Activated T-cell treated with anti-CD3 and anti-CD28 coated beads, Interleukin-2, amount 50 U/mL, for 48 hours (primary cell): ENCODE measurements at regions not wholly inside any gene's neighbourhood (a gene's known extent, or its start where the extent isn't known, plus 50 kb on each side); places are given as distances from the start of the nearest gene placed in this dataset.

ENCODE experiments used
- DNase-seq, 2 experiments: peaks; one replicate each; pipeline ENCODE4 v3.0.0-alpha.2; 2020

DNA sequence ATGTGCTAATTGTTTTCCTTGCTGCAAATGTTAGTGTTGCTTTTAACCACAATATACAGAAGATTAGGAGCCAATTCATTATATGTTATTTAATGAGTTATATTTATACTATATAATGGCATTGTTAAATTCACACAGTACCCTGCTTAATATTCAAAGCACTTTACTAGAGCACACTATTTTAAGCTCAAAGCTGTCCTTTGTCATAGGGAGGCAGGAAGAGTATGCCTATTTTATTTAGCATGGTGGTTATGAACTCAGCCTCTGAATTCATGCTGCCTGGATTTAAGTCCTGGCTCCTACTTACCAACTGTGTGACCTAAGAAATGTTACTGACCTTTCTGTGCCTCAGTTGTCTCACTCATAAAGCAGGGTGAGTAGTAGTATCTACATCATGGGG lies 80.5 kb downstream of the FASTKD2 start:
- no peak for DNase-seq

DNA sequence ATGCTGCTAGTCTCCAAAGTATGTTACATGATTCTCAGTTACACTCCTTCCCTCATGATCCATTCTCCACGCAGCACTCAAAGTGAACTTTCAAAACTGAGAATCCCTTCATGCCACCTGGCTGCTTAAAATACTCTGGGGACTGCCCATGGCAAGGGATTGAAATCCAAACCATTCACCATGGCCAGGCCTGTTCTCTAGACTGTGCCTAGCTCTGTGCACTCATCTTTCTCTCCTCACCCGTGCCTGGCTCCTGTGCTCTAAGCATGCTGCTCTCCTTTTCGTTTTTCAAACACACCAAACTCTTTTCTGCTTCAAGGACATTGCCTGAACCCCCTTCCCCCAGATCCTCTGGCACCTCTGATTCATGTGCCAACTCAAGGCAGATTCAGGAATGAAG lies 80.9 kb downstream of the FASTKD2 start:
- no peak for DNase-seq

DNA sequence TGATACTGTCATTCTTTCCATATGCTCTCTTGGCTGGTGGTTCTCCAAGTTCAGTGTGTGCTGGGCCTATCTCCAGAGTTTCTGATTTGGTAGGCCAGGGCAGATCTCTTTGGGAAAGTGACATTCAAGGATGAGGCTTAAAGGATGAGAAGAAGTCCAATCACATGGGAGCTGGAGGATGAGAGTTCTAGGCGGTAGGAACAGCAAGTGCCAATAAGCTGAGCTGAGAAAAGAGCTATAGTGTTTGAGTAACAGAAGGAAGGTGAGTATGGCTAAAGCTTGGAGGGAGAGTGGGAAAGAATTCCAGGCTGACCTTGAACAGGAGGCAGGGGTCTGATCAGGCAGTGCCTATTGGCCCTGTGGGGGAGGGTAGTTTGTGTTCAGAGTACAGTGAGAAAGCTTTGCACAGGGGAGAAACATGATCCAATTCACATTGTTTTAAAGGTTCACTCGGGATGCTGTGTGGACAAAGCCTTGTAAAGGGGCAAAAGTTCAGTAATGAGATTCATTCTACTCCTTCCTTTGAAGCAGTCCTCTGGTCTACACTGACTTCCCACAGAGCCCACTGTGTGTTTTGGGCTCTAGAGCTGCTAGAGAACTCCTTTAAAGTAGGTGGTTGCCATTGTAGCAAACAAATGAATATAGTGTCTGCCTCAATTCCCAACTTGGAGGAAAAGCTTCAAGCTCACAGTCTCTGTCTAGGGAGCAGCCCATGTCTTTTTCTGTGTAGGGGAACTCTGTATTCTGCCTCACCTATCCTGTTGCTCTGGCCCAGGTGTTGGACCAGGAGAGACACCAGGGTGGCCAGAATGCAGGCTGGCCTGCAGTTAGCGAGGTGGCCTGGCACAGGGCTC lies 81.8 kb downstream of the FASTKD2 start:
- DNase-seq: no peak

GRCh38 chr2:206850369-206850768 lies 85.0 kb downstream of the FASTKD2 start:
- DNase-seq: no peak

DNA sequence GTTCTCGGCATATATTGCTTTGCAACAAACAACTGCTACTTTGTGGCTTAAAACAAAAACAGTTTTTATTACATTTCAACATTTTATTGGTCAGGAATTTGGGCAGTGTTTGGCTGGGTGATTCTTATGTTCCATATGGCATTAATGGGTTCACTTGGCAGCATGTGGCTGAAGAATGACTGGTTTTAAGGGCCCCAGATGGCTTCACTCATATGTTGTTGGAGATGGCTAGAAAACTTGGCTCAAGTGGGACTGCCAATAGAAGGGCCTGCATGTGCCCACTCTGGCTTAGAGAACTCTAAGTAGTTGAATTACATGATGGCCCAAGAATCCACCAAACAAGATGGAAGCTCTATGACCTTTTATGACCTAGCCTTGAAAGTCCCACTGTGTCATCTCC lies 86.1 kb downstream of the FASTKD2 start:
- no peak for DNase-seq

- DNase-seq: no peak
Measured at GRCh38 chr2:206853915-206854314, 85.4 kb upstream of the CPO start.

GRCh38 chr2:206855585-206856433 lies 83.5 kb upstream of the CPO start:
- no peak for DNase-seq

- no peak for DNase-seq
Measured at GRCh38 chr2:206856513-206856912, 82.8 kb upstream of the CPO start.

- no peak for DNase-seq
Measured at GRCh38 chr2:206858687-206859329, 80.5 kb upstream of the CPO start.

DNA sequence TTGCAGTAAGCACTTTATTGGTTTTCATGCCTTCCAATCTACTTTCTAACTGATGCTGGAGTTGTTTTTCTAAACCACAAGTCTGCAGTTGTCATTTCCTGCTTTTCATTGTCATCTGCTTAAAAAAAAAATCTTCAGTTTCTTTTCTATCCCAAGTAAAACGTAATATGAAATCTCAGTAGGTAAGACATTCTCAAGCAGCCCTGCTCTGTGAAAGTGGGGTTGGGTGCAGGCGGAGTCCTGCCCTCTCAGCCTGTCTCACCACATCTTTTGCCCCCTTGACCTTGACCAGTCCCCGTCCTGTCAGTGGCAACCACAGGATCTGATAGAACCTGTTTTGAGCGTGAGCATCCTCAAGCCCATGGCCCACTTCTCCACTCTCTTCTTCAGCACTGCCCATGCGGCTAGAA lies 80.0 kb upstream of the CPO start:
- DNase-seq: peak; percentile 24 to 26

DNA sequence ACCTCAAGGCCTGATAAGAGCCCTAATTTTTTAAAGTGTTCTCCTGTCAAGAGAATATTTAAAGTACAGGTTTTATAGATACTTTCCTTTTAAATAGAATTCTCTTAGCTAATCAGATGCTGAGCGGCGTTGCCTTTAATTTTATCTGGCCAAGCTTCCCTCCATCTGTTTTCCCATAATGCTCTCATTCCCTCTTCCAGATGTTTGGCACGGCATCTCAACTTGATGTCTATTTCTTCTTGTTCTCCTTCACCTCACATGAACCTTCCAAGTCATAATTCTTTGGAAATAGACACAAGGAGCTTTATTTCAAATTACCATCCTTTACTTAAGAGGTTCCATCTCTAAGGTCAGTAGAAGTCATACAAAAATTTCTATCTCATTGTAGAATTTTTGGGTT lies 76.1 kb upstream of the CPO start:
- no peak for DNase-seq

DNA sequence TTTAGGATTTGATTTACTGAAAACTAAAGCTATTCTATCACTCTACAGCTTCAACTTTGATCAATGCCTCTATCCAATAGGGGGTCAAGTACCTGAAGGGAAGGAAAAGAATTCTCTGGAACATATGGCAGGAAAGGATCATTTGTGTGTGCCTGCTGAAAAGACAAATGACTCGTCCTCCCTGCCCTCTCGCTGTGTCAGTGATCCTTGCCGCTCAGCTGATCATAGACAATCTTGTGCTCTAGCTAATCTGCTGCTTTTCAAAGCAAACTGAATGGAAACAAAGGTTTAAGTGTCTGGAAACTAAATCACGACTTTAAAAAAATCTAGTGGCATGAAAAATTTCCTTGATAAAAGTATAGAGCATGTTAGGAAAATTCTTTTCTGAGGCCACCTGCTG lies 75.6 kb upstream of the CPO start:
- no peak for DNase-seq

- DNase-seq: no peak
Measured at GRCh38 chr2:206867006-206867405, 72.3 kb upstream of the CPO start.

GRCh38 chr2:206869824-206870495 lies 69.4 kb upstream of the CPO start:
- no peak for DNase-seq

DNA sequence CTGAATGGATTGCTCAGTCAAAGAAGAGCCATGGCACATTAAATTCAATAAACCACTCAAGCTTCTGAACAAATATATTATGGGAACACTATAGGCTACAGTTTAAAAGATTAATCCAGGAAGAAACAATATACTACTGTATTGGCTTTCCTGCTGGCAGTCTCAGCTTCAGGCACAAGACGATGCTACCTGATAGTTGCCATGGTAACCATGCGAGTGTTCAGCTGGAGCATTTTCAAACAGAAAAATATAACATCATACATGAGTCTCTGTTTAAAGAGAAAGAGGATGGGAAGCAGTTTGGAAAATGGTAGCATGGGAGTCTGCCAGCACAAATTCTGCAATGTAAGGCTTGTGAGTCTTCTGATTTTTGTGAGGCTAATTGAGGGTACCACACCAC lies 65.9 kb upstream of the CPO start:
- no peak for DNase-seq

DNA sequence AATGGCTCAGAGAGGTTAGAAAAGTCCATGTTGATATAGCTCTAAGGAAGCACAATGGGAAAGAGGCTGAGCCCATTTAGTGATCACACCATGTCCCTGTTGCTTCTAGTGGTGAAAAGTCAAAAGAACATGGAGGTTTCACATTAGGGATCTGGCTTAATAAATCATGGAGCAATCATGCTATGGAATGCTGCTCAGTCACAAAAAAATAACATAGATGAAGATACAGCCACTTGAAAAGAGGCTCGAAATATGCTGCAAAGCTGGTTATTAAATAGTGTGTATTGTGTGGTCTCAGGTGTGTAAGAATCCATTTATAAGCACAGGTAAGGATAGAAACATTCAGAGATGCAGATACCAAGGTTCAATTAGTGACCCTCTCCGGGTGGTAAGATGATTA lies 63.6 kb upstream of the CPO start:
- no peak for DNase-seq

GRCh38 chr2:206876216-206876860 lies 63.0 kb upstream of the CPO start:
- no peak for DNase-seq

GRCh38 chr2:206881708-206882410 lies 57.5 kb upstream of the CPO start:
- no peak for DNase-seq

GRCh38 chr2:206886696-206887095 lies 52.6 kb upstream of the CPO start:
- no peak for DNase-seq

DNA sequence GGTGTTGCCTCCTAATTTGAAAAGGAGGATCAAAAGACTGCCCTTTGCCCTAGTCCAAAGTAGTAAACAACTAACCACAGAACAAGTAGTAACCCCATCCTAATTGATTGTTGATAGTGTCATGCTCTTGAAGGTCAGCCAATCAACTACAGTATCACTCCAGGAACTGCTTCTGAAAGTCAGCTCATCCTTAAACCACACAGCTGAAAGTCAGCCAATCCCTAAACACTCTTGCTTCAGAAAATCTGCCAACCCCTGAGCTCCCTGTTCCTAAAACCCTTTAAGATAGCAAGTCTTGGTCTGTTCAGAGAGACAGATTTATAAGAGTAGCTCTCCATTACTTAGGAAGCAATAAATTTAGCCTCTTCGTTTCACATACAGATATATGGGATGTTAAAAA lies 51.6 kb upstream of the CPO start:
- no peak for DNase-seq
